Neural cell (in vitro differentiated cells): ENCODE measurements at regions not wholly inside any gene's neighbourhood (a gene's known extent, or its start where the extent isn't known, plus 50 kb on each side); places are given as distances from the start of the nearest gene placed in this dataset.

Experiments
- EP300 ChIP-seq: fragments of 450-650 bp; conservative IDR thresholded peaks from 2 replicates; pipeline ENCODE4 v1.6.1; 2014; ENCODE audit warnings: antibody characterized with exemption, mild to moderate bottlenecking, moderate library complexity; ENCODE audit not compliant: poor library complexity, severe bottlenecking
- EZH2 ChIP-seq: fragments of 200-600, 300-800 bp; shearing (Covaris generic), sonication (generic); IDR thresholded peaks from 2 replicates; pipeline ENCODE4 v1.6.1; 2014; ENCODE audit warnings: antibody characterized with exemption, low read length, borderline replicate concordance, mild to moderate bottlenecking; ENCODE audit not compliant: insufficient read depth, poor library complexity, severe bottlenecking
- MXI1 ChIP-seq: fragments of 450-650 bp; conservative IDR thresholded peaks from 2 replicates; pipeline ENCODE4 v1.6.1; 2014; ENCODE audit warnings: antibody characterized with exemption, mild to moderate bottlenecking; ENCODE audit not compliant: poor library complexity, severe bottlenecking
- POLR2AphosphoS5 ChIP-seq: IDR thresholded peaks from 2 replicates; pipeline ENCODE4 v1.6.1; 2012
- RAD21 ChIP-seq: fragments of 450-650 bp; conservative IDR thresholded peaks from 2 replicates; pipeline ENCODE4 v1.6.1; 2014; ENCODE audit warnings: antibody characterized with exemption, mild to moderate bottlenecking, moderate library complexity
- TAF1 ChIP-seq: IDR thresholded peaks from 2 replicates; pipeline ENCODE4 v1.6.1; 2012; ENCODE audit warnings: low read depth
- TF ChIP-seq, protein P1 (sequence below): fragments of 450-650 bp; IDR thresholded peaks from 2 replicates; pipeline ENCODE4 v1.5.1; 2014; ENCODE audit warnings: antibody characterized with exemption, mild to moderate bottlenecking, moderate library complexity; ENCODE audit not compliant: poor library complexity, severe bottlenecking
- TF ChIP-seq, protein P2 (sequence below): IDR thresholded peaks from 2 replicates; pipeline ENCODE4 v1.6.1; 2012; ENCODE audit warnings: borderline replicate concordance

DNA sequence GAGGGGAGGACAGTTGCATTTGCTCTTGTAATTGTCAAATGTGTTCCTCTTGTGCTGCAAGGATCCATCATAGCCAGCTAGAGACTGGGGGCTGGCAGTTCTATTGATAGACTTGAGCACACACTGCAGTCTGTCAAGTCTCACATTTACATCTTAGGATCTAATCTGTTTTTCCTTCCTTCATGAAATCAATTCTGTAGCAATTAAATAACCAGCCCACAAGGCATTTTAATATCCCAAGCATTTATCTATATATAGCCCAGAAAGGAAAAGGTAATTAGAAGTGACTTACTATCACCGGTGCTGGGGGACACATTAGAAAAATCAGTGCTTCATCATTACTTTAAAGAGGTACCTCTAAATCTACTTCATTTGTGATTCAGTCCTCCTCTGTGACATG is 143.0 kb upstream of the STXBP5 start:
- TF ChIP-seq, protein P1, sequence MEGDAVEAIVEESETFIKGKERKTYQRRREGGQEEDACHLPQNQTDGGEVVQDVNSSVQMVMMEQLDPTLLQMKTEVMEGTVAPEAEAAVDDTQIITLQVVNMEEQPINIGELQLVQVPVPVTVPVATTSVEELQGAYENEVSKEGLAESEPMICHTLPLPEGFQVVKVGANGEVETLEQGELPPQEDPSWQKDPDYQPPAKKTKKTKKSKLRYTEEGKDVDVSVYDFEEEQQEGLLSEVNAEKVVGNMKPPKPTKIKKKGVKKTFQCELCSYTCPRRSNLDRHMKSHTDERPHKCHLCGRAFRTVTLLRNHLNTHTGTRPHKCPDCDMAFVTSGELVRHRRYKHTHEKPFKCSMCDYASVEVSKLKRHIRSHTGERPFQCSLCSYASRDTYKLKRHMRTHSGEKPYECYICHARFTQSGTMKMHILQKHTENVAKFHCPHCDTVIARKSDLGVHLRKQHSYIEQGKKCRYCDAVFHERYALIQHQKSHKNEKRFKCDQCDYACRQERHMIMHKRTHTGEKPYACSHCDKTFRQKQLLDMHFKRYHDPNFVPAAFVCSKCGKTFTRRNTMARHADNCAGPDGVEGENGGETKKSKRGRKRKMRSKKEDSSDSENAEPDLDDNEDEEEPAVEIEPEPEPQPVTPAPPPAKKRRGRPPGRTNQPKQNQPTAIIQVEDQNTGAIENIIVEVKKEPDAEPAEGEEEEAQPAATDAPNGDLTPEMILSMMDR = no peak
- TF ChIP-seq EP300 = peak; percentile 76
- TF ChIP-seq POLR2AphosphoS5 = peak; percentile 64
- TF ChIP-seq EZH2 = no peak
- TF ChIP-seq RAD21 = no peak
- TF ChIP-seq TAF1 = no peak
- TF ChIP-seq, protein P2, sequence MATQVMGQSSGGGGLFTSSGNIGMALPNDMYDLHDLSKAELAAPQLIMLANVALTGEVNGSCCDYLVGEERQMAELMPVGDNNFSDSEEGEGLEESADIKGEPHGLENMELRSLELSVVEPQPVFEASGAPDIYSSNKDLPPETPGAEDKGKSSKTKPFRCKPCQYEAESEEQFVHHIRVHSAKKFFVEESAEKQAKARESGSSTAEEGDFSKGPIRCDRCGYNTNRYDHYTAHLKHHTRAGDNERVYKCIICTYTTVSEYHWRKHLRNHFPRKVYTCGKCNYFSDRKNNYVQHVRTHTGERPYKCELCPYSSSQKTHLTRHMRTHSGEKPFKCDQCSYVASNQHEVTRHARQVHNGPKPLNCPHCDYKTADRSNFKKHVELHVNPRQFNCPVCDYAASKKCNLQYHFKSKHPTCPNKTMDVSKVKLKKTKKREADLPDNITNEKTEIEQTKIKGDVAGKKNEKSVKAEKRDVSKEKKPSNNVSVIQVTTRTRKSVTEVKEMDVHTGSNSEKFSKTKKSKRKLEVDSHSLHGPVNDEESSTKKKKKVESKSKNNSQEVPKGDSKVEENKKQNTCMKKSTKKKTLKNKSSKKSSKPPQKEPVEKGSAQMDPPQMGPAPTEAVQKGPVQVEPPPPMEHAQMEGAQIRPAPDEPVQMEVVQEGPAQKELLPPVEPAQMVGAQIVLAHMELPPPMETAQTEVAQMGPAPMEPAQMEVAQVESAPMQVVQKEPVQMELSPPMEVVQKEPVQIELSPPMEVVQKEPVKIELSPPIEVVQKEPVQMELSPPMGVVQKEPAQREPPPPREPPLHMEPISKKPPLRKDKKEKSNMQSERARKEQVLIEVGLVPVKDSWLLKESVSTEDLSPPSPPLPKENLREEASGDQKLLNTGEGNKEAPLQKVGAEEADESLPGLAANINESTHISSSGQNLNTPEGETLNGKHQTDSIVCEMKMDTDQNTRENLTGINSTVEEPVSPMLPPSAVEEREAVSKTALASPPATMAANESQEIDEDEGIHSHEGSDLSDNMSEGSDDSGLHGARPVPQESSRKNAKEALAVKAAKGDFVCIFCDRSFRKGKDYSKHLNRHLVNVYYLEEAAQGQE = peak; percentile 67
- no peak for TF ChIP-seq MXI1
